ENCODE measurements at regions not wholly inside any gene's neighbourhood (a gene's known extent, or its start where the extent isn't known, plus 50 kb on each side); places are given as distances from the start of the nearest gene placed in this dataset.

DNA sequence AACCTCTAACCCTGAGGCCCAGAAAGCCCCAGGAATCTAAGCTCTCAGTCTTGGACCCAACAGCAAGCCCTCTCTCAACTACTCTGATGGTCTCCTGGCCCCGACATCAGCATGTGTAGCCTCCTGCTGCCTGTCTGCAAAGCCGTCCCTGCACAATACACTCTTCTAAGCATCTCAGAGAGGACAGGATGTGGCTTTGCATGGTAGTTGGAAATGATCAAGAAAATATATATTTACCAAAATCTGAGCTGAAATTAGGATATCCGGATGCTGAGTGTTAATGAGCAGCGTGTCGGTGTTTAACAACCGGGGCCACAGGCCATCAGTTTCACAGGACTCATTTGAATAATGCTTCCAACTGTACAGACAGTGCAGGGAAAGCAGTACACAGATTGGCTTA lies 59.1 kb upstream of the SIM2 start:
- TF ChIP-seq, protein P1, sequence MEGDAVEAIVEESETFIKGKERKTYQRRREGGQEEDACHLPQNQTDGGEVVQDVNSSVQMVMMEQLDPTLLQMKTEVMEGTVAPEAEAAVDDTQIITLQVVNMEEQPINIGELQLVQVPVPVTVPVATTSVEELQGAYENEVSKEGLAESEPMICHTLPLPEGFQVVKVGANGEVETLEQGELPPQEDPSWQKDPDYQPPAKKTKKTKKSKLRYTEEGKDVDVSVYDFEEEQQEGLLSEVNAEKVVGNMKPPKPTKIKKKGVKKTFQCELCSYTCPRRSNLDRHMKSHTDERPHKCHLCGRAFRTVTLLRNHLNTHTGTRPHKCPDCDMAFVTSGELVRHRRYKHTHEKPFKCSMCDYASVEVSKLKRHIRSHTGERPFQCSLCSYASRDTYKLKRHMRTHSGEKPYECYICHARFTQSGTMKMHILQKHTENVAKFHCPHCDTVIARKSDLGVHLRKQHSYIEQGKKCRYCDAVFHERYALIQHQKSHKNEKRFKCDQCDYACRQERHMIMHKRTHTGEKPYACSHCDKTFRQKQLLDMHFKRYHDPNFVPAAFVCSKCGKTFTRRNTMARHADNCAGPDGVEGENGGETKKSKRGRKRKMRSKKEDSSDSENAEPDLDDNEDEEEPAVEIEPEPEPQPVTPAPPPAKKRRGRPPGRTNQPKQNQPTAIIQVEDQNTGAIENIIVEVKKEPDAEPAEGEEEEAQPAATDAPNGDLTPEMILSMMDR (conservative IDR thresholded peaks at IDR 0.05; ENCODE audit: low read depth in 2 of 2) = no peak
- TF ChIP-seq, protein P2, sequence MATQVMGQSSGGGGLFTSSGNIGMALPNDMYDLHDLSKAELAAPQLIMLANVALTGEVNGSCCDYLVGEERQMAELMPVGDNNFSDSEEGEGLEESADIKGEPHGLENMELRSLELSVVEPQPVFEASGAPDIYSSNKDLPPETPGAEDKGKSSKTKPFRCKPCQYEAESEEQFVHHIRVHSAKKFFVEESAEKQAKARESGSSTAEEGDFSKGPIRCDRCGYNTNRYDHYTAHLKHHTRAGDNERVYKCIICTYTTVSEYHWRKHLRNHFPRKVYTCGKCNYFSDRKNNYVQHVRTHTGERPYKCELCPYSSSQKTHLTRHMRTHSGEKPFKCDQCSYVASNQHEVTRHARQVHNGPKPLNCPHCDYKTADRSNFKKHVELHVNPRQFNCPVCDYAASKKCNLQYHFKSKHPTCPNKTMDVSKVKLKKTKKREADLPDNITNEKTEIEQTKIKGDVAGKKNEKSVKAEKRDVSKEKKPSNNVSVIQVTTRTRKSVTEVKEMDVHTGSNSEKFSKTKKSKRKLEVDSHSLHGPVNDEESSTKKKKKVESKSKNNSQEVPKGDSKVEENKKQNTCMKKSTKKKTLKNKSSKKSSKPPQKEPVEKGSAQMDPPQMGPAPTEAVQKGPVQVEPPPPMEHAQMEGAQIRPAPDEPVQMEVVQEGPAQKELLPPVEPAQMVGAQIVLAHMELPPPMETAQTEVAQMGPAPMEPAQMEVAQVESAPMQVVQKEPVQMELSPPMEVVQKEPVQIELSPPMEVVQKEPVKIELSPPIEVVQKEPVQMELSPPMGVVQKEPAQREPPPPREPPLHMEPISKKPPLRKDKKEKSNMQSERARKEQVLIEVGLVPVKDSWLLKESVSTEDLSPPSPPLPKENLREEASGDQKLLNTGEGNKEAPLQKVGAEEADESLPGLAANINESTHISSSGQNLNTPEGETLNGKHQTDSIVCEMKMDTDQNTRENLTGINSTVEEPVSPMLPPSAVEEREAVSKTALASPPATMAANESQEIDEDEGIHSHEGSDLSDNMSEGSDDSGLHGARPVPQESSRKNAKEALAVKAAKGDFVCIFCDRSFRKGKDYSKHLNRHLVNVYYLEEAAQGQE (IDR thresholded peaks at IDR 0.05; ENCODE audit: unreplicated experiment) = no peak
- no peak for TF ChIP-seq EZH2 (IDR thresholded peaks at IDR 0.05; ENCODE audit: low read depth, unreplicated experiment)
- TF ChIP-seq POLR2AphosphoS5 (IDR thresholded peaks at IDR 0.05; ENCODE audit: low read depth) = no peak
- TF ChIP-seq CREB1 (CRISPR knock-in tag; IDR thresholded peaks at IDR 0.05; ENCODE audit: low read depth) = no peak
- TF ChIP-seq STAT1 (IDR thresholded peaks at IDR 0.05; ENCODE audit: unreplicated experiment) = no peak
- TF ChIP-seq EZH2phosphoT487 (IDR thresholded peaks at IDR 0.05; ENCODE audit: unreplicated experiment) = no peak
